ENCODE measurements at regions not wholly inside any gene's neighbourhood (a gene's known extent, or its start where the extent isn't known, plus 50 kb on each side); places are given as distances from the start of the nearest gene placed in this dataset.

- Histone ChIP-seq H3K9me3 (no peaks in the 10 kb centered on the region), H3K27me3 (no peaks in the 10 kb centered on the region), H3K27ac (no peak overlapping the region), H3K4me3 (no peak overlapping the region), H3K4me1 (no peaks in the 10 kb centered on the region), H3K36me3 (no peaks in the 10 kb centered on the region)
- ATAC-seq (no peak), DNase-seq (no peak)
- in situ Hi-C loops (cut with MboI; ENCODE audit: low sequenced_read_pairs in 4 of 4), result no loop called here
- TF ChIP-seq CTCF (IDR thresholded peaks at IDR 0.05 in 4 of 5, conservative IDR thresholded peaks at IDR 0.05 in 1 of 5) (no peak), POLR2A (IDR thresholded peaks at IDR 0.05) (no peak)
- intact Hi-C loops (cut with DNase I; ENCODE audit: low total_unique reads), result no loop called here
Observed at GRCh38 chr10:52383088-52383487, 69.0 kb downstream of the DKK1 start.

- in situ Hi-C loops (cut with MboI; ENCODE audit: low sequenced_read_pairs in 4 of 4), result no loop called here
- TF ChIP-seq POLR2A (IDR thresholded peaks at IDR 0.05) (no peak), CTCF (IDR thresholded peaks at IDR 0.05 in 4 of 5, conservative IDR thresholded peaks at IDR 0.05 in 1 of 5) (no peak)
- Histone ChIP-seq H3K36me3 (no peaks in the 10 kb centered on the region), H3K9me3 (no peaks in the 10 kb centered on the region), H3K27me3 (no peaks in the 10 kb centered on the region), H3K4me1 (peaks cover 3 to 5% of the 10 kb centered on the region in 2 donors), H3K27ac (no peak overlapping the region), H3K4me3 (no peak overlapping the region)
- DNase-seq, result no peak
- ATAC-seq, result no peak
- intact Hi-C loops (cut with DNase I; ENCODE audit: low total_unique reads), result no loop called here
Observed at GRCh38 chr10:52387744-52388143, 73.7 kb downstream of the DKK1 start.

GRCh38 chr10:52390388-52390787, 76.3 kb downstream of the DKK1 start:
- no peak overlapping the region for H3K27ac ChIP-seq
- no peak overlapping the region for H3K4me3 ChIP-seq
- TF ChIP-seq CTCF (IDR thresholded peaks at IDR 0.05 in 4 of 5, conservative IDR thresholded peaks at IDR 0.05 in 1 of 5) (no peak), POLR2A (IDR thresholded peaks at IDR 0.05) (no peak)
- in situ Hi-C loops (cut with MboI; ENCODE audit: low sequenced_read_pairs in 4 of 4) (no loop called here), intact Hi-C loops (cut with DNase I; ENCODE audit: low total_unique reads) (no loop called here)
- no peaks in the 10 kb centered on the region for H3K9me3 ChIP-seq
- ATAC-seq (no peak), DNase-seq (no peak)
- H3K4me1 ChIP-seq, result peaks cover 3 to 5% of the 10 kb centered on the region in 2 donors
- H3K36me3 ChIP-seq, result no peaks in the 10 kb centered on the region
- H3K27me3 ChIP-seq, result no peaks in the 10 kb centered on the region

GRCh38 chr10:52391927-52392602, 78.0 kb downstream of the DKK1 start:
- in situ Hi-C loops (cut with MboI; ENCODE audit: low sequenced_read_pairs in 4 of 4), result no loop called here
- DNase-seq, result no peak
- intact Hi-C loops (cut with DNase I; ENCODE audit: low total_unique reads), result no loop called here
- H3K27me3 ChIP-seq, result no peaks in the 10 kb centered on the region
- H3K4me1 ChIP-seq, result peaks cover 3 to 5% of the 10 kb centered on the region in 2 donors
- no peak overlapping the region for H3K4me3 ChIP-seq
- ATAC-seq, result no peak
- no peak overlapping the region for H3K27ac ChIP-seq
- TF ChIP-seq CTCF (IDR thresholded peaks at IDR 0.05 in 4 of 5, conservative IDR thresholded peaks at IDR 0.05 in 1 of 5), result no peak
- TF ChIP-seq POLR2A (IDR thresholded peaks at IDR 0.05), result no peak
- no peaks in the 10 kb centered on the region for H3K36me3 ChIP-seq
- no peaks in the 10 kb centered on the region for H3K9me3 ChIP-seq

- H3K36me3 ChIP-seq, result no peaks in the 10 kb centered on the region
- no peaks in the 10 kb centered on the region for H3K27me3 ChIP-seq
- no peak overlapping the region for H3K27ac ChIP-seq
- ATAC-seq (no peak), DNase-seq (no peak)
- no peak overlapping the region for H3K4me3 ChIP-seq
- in situ Hi-C loops (cut with MboI; ENCODE audit: low sequenced_read_pairs in 4 of 4) (no loop called here), intact Hi-C loops (cut with DNase I; ENCODE audit: low total_unique reads) (no loop called here)
- no peaks in the 10 kb centered on the region for H3K9me3 ChIP-seq
- TF ChIP-seq CTCF (IDR thresholded peaks at IDR 0.05 in 4 of 5, conservative IDR thresholded peaks at IDR 0.05 in 1 of 5), result no peak
- H3K4me1 ChIP-seq, result peaks cover 3 to 5% of the 10 kb centered on the region in 2 donors
Observed at GRCh38 chr10:52394246-52394645, 80.2 kb downstream of the DKK1 start.
